ENCODE measurements at regions not wholly inside any gene's neighbourhood (a gene's known extent, or its start where the extent isn't known, plus 50 kb on each side); places are given as distances from the start of the nearest gene placed in this dataset.

- no peak overlapping the region for H3K4me2 ChIP-seq (ENCODE audit: low read length)
- H3K4me1 ChIP-seq (ENCODE audit: low read length): no peaks in the 10 kb centered on the region
- no peaks in the 10 kb centered on the region for H3K27me3 ChIP-seq (ENCODE audit: low read depth, low read length)
- H3K4me3 ChIP-seq (ENCODE audit: low read length): no peak overlapping the region
- H3K27ac ChIP-seq (ENCODE audit: low read length): no peak overlapping the region
- H3K36me3 ChIP-seq (replicated peaks; ENCODE audit: low read depth, low read length): no peaks in the 10 kb centered on the region
- no peaks in the 10 kb centered on the region for H3K9me3 ChIP-seq (ENCODE audit: insufficient read depth, low read length)
- H3K79me2 ChIP-seq (ENCODE audit: low read length): no peaks in the 10 kb centered on the region
- TF ChIP-seq EZH2phosphoT487 (IDR thresholded peaks at IDR 0.05; ENCODE audit: low read depth): no peak
- no peak for TF ChIP-seq CTCF (IDR thresholded peaks at IDR 0.05; ENCODE audit: low read depth, low read length)
- H4K20me1 ChIP-seq (ENCODE audit: insufficient read depth, low read length): no peaks in the 10 kb centered on the region
- H3K9ac ChIP-seq (ENCODE audit: low read length): no peak overlapping the region
- no peak overlapping the region for H2AFZ ChIP-seq (ENCODE audit: low read depth, low read length)
Measured at GRCh38 chr9:87029905-87030304, 82.6 kb upstream of the GAS1 start.

DNA sequence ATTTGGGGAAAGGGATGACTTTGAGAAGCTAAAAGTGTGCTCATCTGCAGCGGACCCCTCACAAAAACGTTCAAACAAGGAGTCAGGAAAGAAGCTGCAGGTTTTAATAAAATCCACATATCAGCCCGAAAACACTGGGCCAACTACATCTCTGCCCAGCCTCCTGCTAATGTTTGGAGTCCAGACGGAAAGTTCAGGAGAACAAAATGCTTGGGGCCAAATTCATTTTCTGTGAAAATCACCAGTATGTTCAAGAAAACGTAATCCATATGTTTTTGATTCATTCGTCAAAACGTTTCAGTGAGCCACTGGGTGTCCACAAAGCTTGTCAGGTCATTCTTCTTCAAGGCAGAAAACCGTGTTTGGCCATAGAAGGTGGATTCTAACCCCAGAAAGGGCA lies 87.5 kb upstream of the GAS1 start:
- H3K4me3 ChIP-seq (ENCODE audit: low read length): no peak overlapping the region
- H3K4me2 ChIP-seq (ENCODE audit: low read length): no peak overlapping the region
- H2AFZ ChIP-seq (ENCODE audit: low read depth, low read length): no peak overlapping the region
- no peak overlapping the region for H3K9ac ChIP-seq (ENCODE audit: low read length)
- H3K4me1 ChIP-seq (ENCODE audit: low read length): no peaks in the 10 kb centered on the region
- H3K79me2 ChIP-seq (ENCODE audit: low read length): no peaks in the 10 kb centered on the region
- no peaks in the 10 kb centered on the region for H3K9me3 ChIP-seq (ENCODE audit: insufficient read depth, low read length)
- no peak overlapping the region for H3K27ac ChIP-seq (ENCODE audit: low read length)
- H4K20me1 ChIP-seq (ENCODE audit: insufficient read depth, low read length): no peaks in the 10 kb centered on the region
- H3K36me3 ChIP-seq (replicated peaks; ENCODE audit: low read depth, low read length): no peaks in the 10 kb centered on the region
- TF ChIP-seq EZH2phosphoT487 (IDR thresholded peaks at IDR 0.05; ENCODE audit: low read depth) (no peak), CTCF (IDR thresholded peaks at IDR 0.05; ENCODE audit: low read depth, low read length) (no peak)
- H3K27me3 ChIP-seq (ENCODE audit: low read depth, low read length): no peaks in the 10 kb centered on the region

DNA sequence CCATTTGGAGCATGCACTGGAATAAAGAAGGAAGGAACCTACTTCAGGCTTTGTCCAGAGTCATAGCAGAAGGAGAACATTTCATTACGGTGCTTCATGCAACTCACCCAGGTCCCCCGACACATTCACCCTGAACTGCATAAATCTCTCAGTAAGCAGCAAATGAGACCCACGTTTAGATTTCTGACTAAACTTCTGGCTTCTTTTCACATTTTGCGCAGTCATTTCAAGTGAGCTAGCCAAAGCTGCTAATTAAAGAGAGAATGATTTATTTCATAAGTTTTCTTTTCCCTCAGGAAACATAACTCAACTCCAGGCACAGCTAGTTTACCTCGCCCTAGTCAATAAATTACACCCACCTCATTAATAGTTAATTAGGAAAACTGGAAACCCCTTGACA lies 88.6 kb upstream of the GAS1 start:
- Histone ChIP-seq H3K4me1 (ENCODE audit: low read length) (no peaks in the 10 kb centered on the region), H3K27me3 (ENCODE audit: low read depth, low read length) (no peaks in the 10 kb centered on the region), H3K36me3 (replicated peaks; ENCODE audit: low read depth, low read length) (no peaks in the 10 kb centered on the region), H4K20me1 (ENCODE audit: insufficient read depth, low read length) (no peaks in the 10 kb centered on the region), H3K79me2 (ENCODE audit: low read length) (no peaks in the 10 kb centered on the region), H3K9me3 (ENCODE audit: insufficient read depth, low read length) (no peaks in the 10 kb centered on the region), H2AFZ (ENCODE audit: low read depth, low read length) (no peak overlapping the region), H3K4me2 (ENCODE audit: low read length) (no peak overlapping the region), H3K9ac (ENCODE audit: low read length) (no peak overlapping the region), H3K4me3 (ENCODE audit: low read length) (no peak overlapping the region), H3K27ac (ENCODE audit: low read length) (no peak overlapping the region)
- no peak for TF ChIP-seq CTCF (IDR thresholded peaks at IDR 0.05; ENCODE audit: low read depth, low read length)
- no peak for TF ChIP-seq EZH2phosphoT487 (IDR thresholded peaks at IDR 0.05; ENCODE audit: low read depth)

- no peak overlapping the region for H3K9ac ChIP-seq (ENCODE audit: low read length)
- no peaks in the 10 kb centered on the region for H3K27me3 ChIP-seq (ENCODE audit: low read depth, low read length)
- no peak overlapping the region for H2AFZ ChIP-seq (ENCODE audit: low read depth, low read length)
- no peaks in the 10 kb centered on the region for H3K79me2 ChIP-seq (ENCODE audit: low read length)
- H3K4me2 ChIP-seq (ENCODE audit: low read length): no peak overlapping the region
- no peak for TF ChIP-seq EZH2phosphoT487 (IDR thresholded peaks at IDR 0.05; ENCODE audit: low read depth)
- TF ChIP-seq CTCF (IDR thresholded peaks at IDR 0.05; ENCODE audit: low read depth, low read length): no peak
- H4K20me1 ChIP-seq (ENCODE audit: insufficient read depth, low read length): no peaks in the 10 kb centered on the region
- H3K9me3 ChIP-seq (ENCODE audit: insufficient read depth, low read length): no peaks in the 10 kb centered on the region
- no peak overlapping the region for H3K27ac ChIP-seq (ENCODE audit: low read length)
- H3K4me1 ChIP-seq (ENCODE audit: low read length): no peaks in the 10 kb centered on the region
- H3K4me3 ChIP-seq (ENCODE audit: low read length): no peak overlapping the region
- no peaks in the 10 kb centered on the region for H3K36me3 ChIP-seq (replicated peaks; ENCODE audit: low read depth, low read length)
Measured at GRCh38 chr9:87036506-87036905, 89.2 kb upstream of the GAS1 start.
